Peyer's patch (tissue), 4 donors: ENCODE measurements at regions not wholly inside any gene's neighbourhood (a gene's known extent, or its start where the extent isn't known, plus 50 kb on each side); places are given as distances from the start of the nearest gene placed in this dataset.

Experiments used
- DNase-seq, 3 donors: peaks; one replicate each; pipeline ENCODE4 v3.0.0-alpha.2; 2017 to 2019
- H3K27ac ChIP-seq, 4 donors: fragments of 200-600 bp; sonication (generic); one replicate each; pipeline ENCODE4 v1.5.1; 2016 to 2019
- H3K27me3 ChIP-seq, 2 donors: fragments of 200-600 bp; sonication (generic); one replicate each; pipeline ENCODE4 v1.5.1; 2019
- H3K36me3 ChIP-seq, 3 donors: fragments of 200-600 bp; sonication (generic); one replicate each; pipeline ENCODE4 v1.5.1; 2016 to 2019
- H3K4me1 ChIP-seq, 4 donors: fragments of 200-600 bp; sonication (generic); one replicate each; pipeline ENCODE4 v1.5.1; 2016 to 2019
- H3K4me3 ChIP-seq, 4 donors: fragments of 200-600 bp; sonication (generic); 1 replicate in 3 of 4; 2 replicates in 1 of 4; pipeline ENCODE4 v1.5.1; 2016 to 2019; ENCODE audit warnings: mild to moderate bottlenecking in 1 of 4
- H3K9me3 ChIP-seq, 4 donors: fragments of 200-600 bp; sonication (generic); one replicate each; pipeline ENCODE4 v1.5.1; 2016 to 2019; ENCODE audit warnings: mild to moderate bottlenecking in 1 of 4
- POLR2A ChIP-seq, 2 donors: fragments of 450-650 bp; IDR thresholded peaks; one replicate each; pipeline ENCODE4 v1.5.1; 2017; ENCODE audit warnings: antibody characterized with exemption in 2 of 2, mild to moderate bottlenecking in 2 of 2, moderate library complexity in 2 of 2
- TF ChIP-seq, protein P1 (sequence below), 6 experiments: fragments of 450-650 bp in 4 of 6; fragments of 200-600 bp in 2 of 6; sonication (generic) in 1 of 6; IDR thresholded peaks; one replicate each; pipeline ENCODE4 v1.5.1; 2017 to 2019; ENCODE audit warnings: antibody characterized with exemption in 6 of 6, mild to moderate bottlenecking in 3 of 6, moderate library complexity in 1 of 6

DNA sequence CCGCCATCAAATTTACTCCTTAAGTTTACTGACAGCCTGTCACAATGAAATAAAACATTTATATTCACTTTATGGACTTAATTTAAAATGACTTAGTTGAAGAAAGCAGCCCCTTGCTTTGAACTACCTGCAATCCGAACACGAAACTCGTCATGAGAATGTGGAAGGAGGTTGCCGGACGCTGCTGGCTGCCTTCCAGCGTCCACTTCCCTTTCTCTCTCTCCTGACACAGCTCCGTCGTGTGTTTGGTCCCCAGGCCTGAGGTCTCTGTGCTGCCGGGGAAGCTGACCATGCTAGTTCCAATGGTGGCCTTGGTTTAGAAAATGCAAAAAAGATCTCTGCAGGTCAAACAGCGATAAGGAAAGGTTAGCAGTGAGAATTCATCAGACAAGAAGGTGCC lies 519.7 kb downstream of the CDH26 start:
- DNase-seq: no peak
- no peak overlapping the region for H3K4me3 ChIP-seq
- no peaks in the 10 kb centered on the region for H3K27me3 ChIP-seq
- H3K27ac ChIP-seq: no peak overlapping the region
- no peaks in the 10 kb centered on the region for H3K4me1 ChIP-seq
- H3K36me3 ChIP-seq: no peaks in the 10 kb centered on the region
- no peaks in the 10 kb centered on the region for H3K9me3 ChIP-seq
- TF ChIP-seq POLR2A (IDR thresholded peaks at IDR 0.05): no peak
- TF ChIP-seq, protein P1, sequence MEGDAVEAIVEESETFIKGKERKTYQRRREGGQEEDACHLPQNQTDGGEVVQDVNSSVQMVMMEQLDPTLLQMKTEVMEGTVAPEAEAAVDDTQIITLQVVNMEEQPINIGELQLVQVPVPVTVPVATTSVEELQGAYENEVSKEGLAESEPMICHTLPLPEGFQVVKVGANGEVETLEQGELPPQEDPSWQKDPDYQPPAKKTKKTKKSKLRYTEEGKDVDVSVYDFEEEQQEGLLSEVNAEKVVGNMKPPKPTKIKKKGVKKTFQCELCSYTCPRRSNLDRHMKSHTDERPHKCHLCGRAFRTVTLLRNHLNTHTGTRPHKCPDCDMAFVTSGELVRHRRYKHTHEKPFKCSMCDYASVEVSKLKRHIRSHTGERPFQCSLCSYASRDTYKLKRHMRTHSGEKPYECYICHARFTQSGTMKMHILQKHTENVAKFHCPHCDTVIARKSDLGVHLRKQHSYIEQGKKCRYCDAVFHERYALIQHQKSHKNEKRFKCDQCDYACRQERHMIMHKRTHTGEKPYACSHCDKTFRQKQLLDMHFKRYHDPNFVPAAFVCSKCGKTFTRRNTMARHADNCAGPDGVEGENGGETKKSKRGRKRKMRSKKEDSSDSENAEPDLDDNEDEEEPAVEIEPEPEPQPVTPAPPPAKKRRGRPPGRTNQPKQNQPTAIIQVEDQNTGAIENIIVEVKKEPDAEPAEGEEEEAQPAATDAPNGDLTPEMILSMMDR (IDR thresholded peaks at IDR 0.05): no peak

DNA sequence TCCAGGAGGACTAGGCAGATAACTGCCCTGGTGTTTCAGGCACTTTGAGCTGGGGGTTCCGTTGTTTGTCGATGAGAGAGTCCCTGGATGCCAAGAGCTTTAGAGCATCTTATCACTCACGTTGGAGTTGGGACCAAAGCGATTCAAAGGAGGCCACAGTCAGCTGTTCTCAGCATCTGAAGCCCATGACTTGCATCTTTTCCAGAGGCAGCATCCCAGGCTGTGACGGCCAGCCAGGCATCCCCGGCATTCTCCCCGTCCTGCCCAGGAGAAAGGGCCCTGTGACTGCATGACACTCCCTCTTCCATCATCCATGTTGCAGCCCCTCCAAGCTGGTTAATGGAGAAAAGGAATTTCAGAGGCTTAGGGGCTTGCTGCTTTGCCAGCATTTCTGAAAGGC lies 520.3 kb downstream of the CDH26 start:
- Histone ChIP-seq H3K27ac (no peak overlapping the region), H3K4me3 (no peak overlapping the region), H3K4me1 (no peaks in the 10 kb centered on the region), H3K27me3 (no peaks in the 10 kb centered on the region), H3K9me3 (no peaks in the 10 kb centered on the region), H3K36me3 (no peaks in the 10 kb centered on the region)
- TF ChIP-seq, protein P1 (IDR thresholded peaks at IDR 0.05): no peak
- no peak for TF ChIP-seq POLR2A (IDR thresholded peaks at IDR 0.05)
- DNase-seq: no peak

DNA sequence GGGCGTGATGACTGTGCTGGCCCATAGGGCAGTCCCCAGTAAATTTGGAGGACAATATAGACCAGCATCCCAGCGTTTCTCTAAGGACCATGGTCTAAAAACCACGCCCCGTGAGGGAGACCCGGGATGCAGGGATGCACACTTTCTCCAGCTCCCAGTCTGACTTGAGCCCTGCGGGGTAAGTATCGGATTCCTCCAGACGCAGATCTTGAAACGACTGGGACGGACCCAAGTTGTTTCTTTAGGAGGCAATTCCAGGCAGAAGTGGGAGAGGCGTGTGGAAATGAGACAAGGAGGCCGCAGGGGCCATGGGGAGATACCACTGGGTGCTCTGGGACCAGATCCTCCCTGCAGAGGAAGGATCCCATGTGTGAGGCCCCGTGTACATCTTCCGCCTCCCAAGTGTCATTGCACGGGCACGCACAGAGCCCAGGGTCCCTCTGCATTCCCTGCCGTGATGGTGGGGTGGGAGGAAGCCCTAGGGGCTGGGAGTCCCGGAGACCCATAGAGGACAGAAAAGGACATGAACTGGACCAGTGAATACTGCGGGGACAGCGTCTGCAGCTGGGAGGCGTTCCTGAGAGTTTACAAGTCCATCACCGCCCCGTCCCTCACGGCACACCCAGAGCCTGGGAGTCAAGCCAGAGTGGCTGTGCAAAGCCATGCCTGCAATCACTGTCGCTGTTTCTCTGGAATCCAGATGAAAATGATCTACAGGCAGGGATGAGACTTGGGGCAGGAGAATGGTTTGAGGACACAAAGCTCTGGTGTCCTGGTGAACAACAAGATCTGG lies 522.9 kb downstream of the CDH26 start:
- no peak for TF ChIP-seq POLR2A (IDR thresholded peaks at IDR 0.05)
- TF ChIP-seq, protein P1 (IDR thresholded peaks at IDR 0.05): no peak
- DNase-seq: no peak
- no peak overlapping the region for H3K27ac ChIP-seq
- H3K36me3 ChIP-seq: no peaks in the 10 kb centered on the region
- H3K4me1 ChIP-seq: no peaks in the 10 kb centered on the region
- no peaks in the 10 kb centered on the region for H3K27me3 ChIP-seq
- no peaks in the 10 kb centered on the region for H3K9me3 ChIP-seq
- H3K4me3 ChIP-seq: no peak overlapping the region

DNA sequence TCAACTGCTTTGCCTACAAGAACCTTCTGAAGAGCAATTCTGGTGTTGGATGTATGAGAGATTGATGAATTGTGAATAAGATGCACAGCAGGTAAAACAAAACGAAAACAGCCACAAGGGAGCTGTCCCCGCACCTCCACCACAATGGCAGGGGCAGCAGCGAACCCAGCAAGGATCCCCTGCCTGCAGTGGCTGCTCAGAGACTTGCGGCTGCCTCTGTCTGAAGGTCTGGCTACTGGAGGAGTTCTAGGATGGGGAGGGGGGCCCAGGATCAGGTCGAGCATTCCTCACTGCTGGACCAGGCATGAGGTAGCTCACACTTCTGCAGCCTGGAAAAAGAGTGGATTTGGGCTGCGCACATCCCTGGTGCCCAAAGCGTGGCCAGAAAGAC lies 523.5 kb downstream of the CDH26 start:
- no peak overlapping the region for H3K27ac ChIP-seq
- TF ChIP-seq, protein P1 (IDR thresholded peaks at IDR 0.05): no peak
- no peak for TF ChIP-seq POLR2A (IDR thresholded peaks at IDR 0.05)
- DNase-seq: no peak

DNA sequence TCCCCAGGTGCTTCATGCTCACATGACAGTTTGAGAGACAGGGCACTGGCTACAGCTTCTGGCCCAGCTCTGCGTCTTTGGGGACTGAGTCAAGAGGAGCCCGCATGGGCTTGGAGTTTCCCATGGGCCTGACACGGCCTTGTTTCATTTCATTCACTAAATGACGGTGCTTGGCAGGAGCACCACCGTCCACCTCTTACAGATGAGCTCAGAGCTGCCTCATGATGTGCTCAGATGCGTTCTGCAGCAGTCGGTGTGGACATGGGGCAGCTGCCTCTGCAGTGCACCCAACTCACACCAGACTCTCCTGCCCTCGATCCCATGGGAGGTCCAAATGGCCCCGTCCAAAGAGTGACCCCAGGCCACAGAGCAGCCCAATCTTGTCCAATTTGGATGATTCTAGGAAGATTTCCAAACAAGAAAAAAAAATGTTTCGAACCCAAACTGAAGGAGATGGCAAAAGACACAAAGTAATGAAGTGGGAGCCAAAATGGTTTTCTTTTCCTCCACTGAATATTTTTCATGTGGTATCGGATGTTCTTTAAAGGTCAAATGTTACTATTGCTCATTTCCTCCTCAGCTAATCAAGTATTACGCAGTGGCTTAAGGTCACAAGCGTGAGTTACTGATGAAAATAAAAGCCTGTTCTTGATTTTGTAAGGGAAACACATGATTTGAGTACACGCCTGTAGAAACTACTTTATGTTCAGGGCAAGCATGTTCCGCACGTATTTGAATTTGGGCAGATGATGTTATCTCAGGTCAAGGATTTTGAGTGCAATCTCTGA lies 524.2 kb downstream of the CDH26 start:
- no peaks in the 10 kb centered on the region for H3K27me3 ChIP-seq
- H3K4me3 ChIP-seq: no peak overlapping the region
- no peak overlapping the region for H3K27ac ChIP-seq
- H3K4me1 ChIP-seq: no peaks in the 10 kb centered on the region
- no peaks in the 10 kb centered on the region for H3K9me3 ChIP-seq
- no peak for TF ChIP-seq POLR2A (IDR thresholded peaks at IDR 0.05)
- TF ChIP-seq, protein P1 (IDR thresholded peaks at IDR 0.05): no peak
- DNase-seq: no peak
- no peaks in the 10 kb centered on the region for H3K36me3 ChIP-seq

More for the DNA sequence above, 523.5 kb downstream of the CDH26 start:
- H3K4me1 ChIP-seq: no peaks in the 10 kb centered on the region
- H3K4me3 ChIP-seq: no peak overlapping the region
- H3K36me3 ChIP-seq: no peaks in the 10 kb centered on the region
- H3K9me3 ChIP-seq: no peaks in the 10 kb centered on the region
- H3K27me3 ChIP-seq: no peaks in the 10 kb centered on the region
